GM23248 (cell line): ENCODE measurements at regions not wholly inside any gene's neighbourhood (a gene's known extent, or its start where the extent isn't known, plus 50 kb on each side); places are given as distances from the start of the nearest gene placed in this dataset.

Experiments used
- EZH2 ChIP-seq: fragments of 200-600 bp; sonication (generic); IDR thresholded peaks from 2 replicates; pipeline ENCODE4 v1.6.1; 2018; ENCODE audit warnings: antibody characterized with exemption, mild to moderate bottlenecking; ENCODE audit not compliant: insufficient read depth, poor library complexity, severe bottlenecking
- EZH2phosphoT487 ChIP-seq: fragments of 200-600 bp; sonication (generic); IDR thresholded peaks from 2 replicates; pipeline ENCODE4 v1.6.1; 2018; ENCODE audit warnings: antibody characterized with exemption, moderate library complexity, mild to moderate bottlenecking, low read depth; ENCODE audit not compliant: insufficient read depth

- TF ChIP-seq EZH2phosphoT487 (no peak), EZH2 (no peak)
Measured at GRCh38 chr1:60331647-60332046, 258.1 kb upstream of the C1orf87 start.
